Loucy (cell line): ENCODE measurements at regions not wholly inside any gene's neighbourhood (a gene's known extent, or its start where the extent isn't known, plus 50 kb on each side); places are given as distances from the start of the nearest gene placed in this dataset.

Experiments
- CTCF ChIP-seq: fragments of 200-600 bp; sonication (generic); conservative IDR thresholded peaks from 2 replicates; pipeline ENCODE4 v1.5.1; 2014; ENCODE audit warnings: mild to moderate bottlenecking, antibody characterized with exemption, low read length
- EZH2phosphoT487 ChIP-seq: fragments of 200-600 bp; IDR thresholded peaks from 2 replicates; pipeline ENCODE4 v1.6.1; 2018; ENCODE audit warnings: antibody characterized with exemption, mild to moderate bottlenecking, moderate library complexity, borderline replicate concordance

GRCh38 chr9:89941875-89942274 lies 337.1 kb downstream of the GADD45G start:
- TF ChIP-seq CTCF = no peak
- TF ChIP-seq EZH2phosphoT487 = no peak
